OCI-LY3 (cell line): ENCODE measurements at regions not wholly inside any gene's neighbourhood (a gene's known extent, or its start where the extent isn't known, plus 50 kb on each side); places are given as distances from the start of the nearest gene placed in this dataset.

Experiments
- EZH2phosphoT487 ChIP-seq: fragments of 200-600 bp; shearing (Covaris generic); IDR thresholded peaks from 2 replicates; pipeline ENCODE4 v1.6.1; 2018; ENCODE audit warnings: antibody characterized with exemption, mixed run types, low read depth
- TF ChIP-seq, protein P1 (sequence below): fragments of 200-600, 300-600 bp; sonication (generic); IDR thresholded peaks from 2 replicates; pipeline ENCODE4 v1.5.1; 2014; ENCODE audit warnings: antibody characterized with exemption, low read length, low read depth

DNA sequence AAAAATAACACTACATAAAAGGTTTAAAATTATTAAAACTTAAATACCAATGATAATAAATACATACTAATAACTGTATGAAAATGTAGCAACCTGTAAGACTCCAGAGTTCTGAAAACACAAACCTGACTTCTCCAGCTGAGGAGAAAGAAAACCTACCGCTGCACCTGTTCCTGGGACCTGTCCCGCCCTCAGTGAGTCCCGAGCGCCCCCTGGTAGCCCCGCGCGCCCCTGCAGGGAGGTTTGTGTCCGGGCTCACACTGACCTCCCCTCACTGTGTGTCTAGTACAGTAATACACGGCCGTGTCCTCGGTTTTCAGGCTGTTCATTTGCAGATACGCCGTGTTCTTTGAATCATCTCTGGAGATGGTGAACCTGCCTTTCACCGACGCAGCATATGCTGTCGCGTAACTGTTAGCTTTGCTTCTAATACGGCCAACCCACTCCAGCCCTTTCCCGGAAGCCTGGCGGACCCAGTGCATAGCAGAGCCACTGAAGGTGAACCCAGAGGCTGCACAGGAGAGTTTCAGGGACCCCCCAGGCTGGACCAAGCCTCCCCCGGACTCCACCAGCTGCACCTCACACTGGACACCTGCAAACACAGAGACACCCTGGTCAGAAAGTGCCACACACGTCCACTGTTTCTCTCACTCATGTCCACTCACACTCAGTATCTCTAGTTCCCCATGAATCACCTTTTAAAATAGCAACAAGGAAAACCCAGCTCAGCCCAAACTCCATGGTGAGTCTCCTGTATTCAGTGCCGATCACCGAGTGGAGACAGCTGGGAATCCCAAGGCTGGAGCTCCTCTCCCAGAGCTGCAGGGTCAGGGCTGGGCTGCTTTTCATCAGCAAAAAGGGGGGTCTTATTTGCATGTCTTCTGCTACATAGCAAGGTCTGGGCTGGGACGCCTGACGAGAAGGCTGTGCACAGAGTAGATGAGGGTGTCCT is 1276.3 kb downstream of the TMEM121 start:
- TF ChIP-seq, protein P1, sequence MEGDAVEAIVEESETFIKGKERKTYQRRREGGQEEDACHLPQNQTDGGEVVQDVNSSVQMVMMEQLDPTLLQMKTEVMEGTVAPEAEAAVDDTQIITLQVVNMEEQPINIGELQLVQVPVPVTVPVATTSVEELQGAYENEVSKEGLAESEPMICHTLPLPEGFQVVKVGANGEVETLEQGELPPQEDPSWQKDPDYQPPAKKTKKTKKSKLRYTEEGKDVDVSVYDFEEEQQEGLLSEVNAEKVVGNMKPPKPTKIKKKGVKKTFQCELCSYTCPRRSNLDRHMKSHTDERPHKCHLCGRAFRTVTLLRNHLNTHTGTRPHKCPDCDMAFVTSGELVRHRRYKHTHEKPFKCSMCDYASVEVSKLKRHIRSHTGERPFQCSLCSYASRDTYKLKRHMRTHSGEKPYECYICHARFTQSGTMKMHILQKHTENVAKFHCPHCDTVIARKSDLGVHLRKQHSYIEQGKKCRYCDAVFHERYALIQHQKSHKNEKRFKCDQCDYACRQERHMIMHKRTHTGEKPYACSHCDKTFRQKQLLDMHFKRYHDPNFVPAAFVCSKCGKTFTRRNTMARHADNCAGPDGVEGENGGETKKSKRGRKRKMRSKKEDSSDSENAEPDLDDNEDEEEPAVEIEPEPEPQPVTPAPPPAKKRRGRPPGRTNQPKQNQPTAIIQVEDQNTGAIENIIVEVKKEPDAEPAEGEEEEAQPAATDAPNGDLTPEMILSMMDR = peak; percentile 40; the same call in 1 of the 2 replicates
- TF ChIP-seq EZH2phosphoT487 = no peak
